ENCODE measurements at regions not wholly inside any gene's neighbourhood (a gene's known extent, or its start where the extent isn't known, plus 50 kb on each side); places are given as distances from the start of the nearest gene placed in this dataset.

- WGBS, 2 donors, result 84 to 93% methylated on average over 1 of the region's 1 CpG
- Histone ChIP-seq H3K36me3 (no peaks in the 10 kb centered on the region), H3K4me1 (no peaks in the 10 kb centered on the region), H3K27ac (no peak overlapping the region), H3K4me3 (replicated peaks in 1 of 3) (no peak overlapping the region), H3K27me3 (no peaks in the 10 kb centered on the region), H3K9me3 (no peaks in the 10 kb centered on the region)
- DNase-seq, result no peak
- intact Hi-C loops (cut with DNase I), result no loop called here
- TF ChIP-seq POLR2A (IDR thresholded peaks at IDR 0.05), result no peak
- no peak for TF ChIP-seq CTCF (IDR thresholded peaks at IDR 0.05)
Observed at GRCh38 chr1:192916021-192916420, 107.2 kb downstream of the RGS2 start.

GRCh38 chr1:192918259-192918658, 109.4 kb downstream of the RGS2 start:
- no peak overlapping the region for H3K4me3 ChIP-seq (replicated peaks in 1 of 3)
- no peaks in the 10 kb centered on the region for H3K36me3 ChIP-seq
- WGBS, 2 donors, result 89 to 98% methylated on average over 1 of the region's 1 CpG
- intact Hi-C loops (cut with DNase I), result no loop called here
- no peak for TF ChIP-seq POLR2A (IDR thresholded peaks at IDR 0.05)
- no peak for TF ChIP-seq CTCF (IDR thresholded peaks at IDR 0.05)
- H3K9me3 ChIP-seq, result no peaks in the 10 kb centered on the region
- DNase-seq, result no peak
- H3K4me1 ChIP-seq, result no peaks in the 10 kb centered on the region
- H3K27ac ChIP-seq, result no peak overlapping the region
- H3K27me3 ChIP-seq, result no peaks in the 10 kb centered on the region

- DNase-seq, result no peak
- WGBS, 2 donors, result 91 to 92% methylated on average over 3 of the region's 3 CpGs
- intact Hi-C loops (cut with DNase I), result no loop called here
- H3K4me1 ChIP-seq, result no peaks in the 10 kb centered on the region
- no peaks in the 10 kb centered on the region for H3K27me3 ChIP-seq
- H3K27ac ChIP-seq, result no peak overlapping the region
- H3K9me3 ChIP-seq, result no peaks in the 10 kb centered on the region
- H3K36me3 ChIP-seq, result no peaks in the 10 kb centered on the region
- no peak overlapping the region for H3K4me3 ChIP-seq (replicated peaks in 1 of 3)
- no peak for TF ChIP-seq CTCF (IDR thresholded peaks at IDR 0.05)
- TF ChIP-seq POLR2A (IDR thresholded peaks at IDR 0.05), result no peak
Observed at GRCh38 chr1:192920412-192920811, 111.6 kb downstream of the RGS2 start.

GRCh38 chr1:192925609-192926008, 116.8 kb downstream of the RGS2 start:
- intact Hi-C loops (cut with DNase I), result no loop called here
- H3K9me3 ChIP-seq, result no peaks in the 10 kb centered on the region
- 81 to 86% methylated on average over 4 of the region's 4 CpGs for WGBS, 2 donors
- DNase-seq, result no peak
- no peak for TF ChIP-seq CTCF (IDR thresholded peaks at IDR 0.05)
- TF ChIP-seq POLR2A (IDR thresholded peaks at IDR 0.05), result no peak
- no peaks in the 10 kb centered on the region for H3K36me3 ChIP-seq
- H3K4me3 ChIP-seq (replicated peaks in 1 of 3), result no peak overlapping the region
- no peaks in the 10 kb centered on the region for H3K27me3 ChIP-seq
- no peak overlapping the region for H3K27ac ChIP-seq
- H3K4me1 ChIP-seq, result no peaks in the 10 kb centered on the region

- Histone ChIP-seq H3K36me3 (no peaks in the 10 kb centered on the region), H3K9me3 (no peaks in the 10 kb centered on the region), H3K4me1 (no peaks in the 10 kb centered on the region), H3K4me3 (replicated peaks in 1 of 3) (no peak overlapping the region), H3K27ac (no peak overlapping the region), H3K27me3 (no peaks in the 10 kb centered on the region)
- 89 to 95% methylated on average over 5 of the region's 5 CpGs for WGBS, 2 donors
- intact Hi-C loops (cut with DNase I), result no loop called here
- DNase-seq, result no peak
- TF ChIP-seq CTCF (IDR thresholded peaks at IDR 0.05) (no peak), POLR2A (IDR thresholded peaks at IDR 0.05) (no peak)
Observed at GRCh38 chr1:192926736-192927135, 117.9 kb downstream of the RGS2 start.

All from thyroid gland (tissue), 4 donors.